Cardiac muscle cell (in vitro differentiated cells and primary cell): ENCODE measurements at regions not wholly inside any gene's neighbourhood (a gene's known extent, or its start where the extent isn't known, plus 50 kb on each side); places are given as distances from the start of the nearest gene placed in this dataset.

ENCODE experiments used
- DNase-seq, 2 donors: peaks; one replicate each; pipeline versions ENCODE4 v3.0.0 to v3.0.0-alpha.2; 2010 to 2017; ENCODE audit warnings: low read depth in 1 of 2, low spot score in 1 of 2
- H3K27ac ChIP-seq: fragments of 200-600 bp; sonication (generic); 2 replicates; pipeline ENCODE4 v1.5.1; 2016
- H3K27me3 ChIP-seq: fragments of 200-600 bp; sonication (generic); 2 replicates; pipeline ENCODE4 v1.6.0; 2016; ENCODE audit warnings: control low read depth
- H3K36me3 ChIP-seq: fragments of 200-600 bp; sonication (generic); 2 replicates; pipeline ENCODE4 v1.5.1; 2016; ENCODE audit warnings: control low read depth
- H3K4me1 ChIP-seq: fragments of 200-600 bp; sonication (generic); 2 replicates; pipeline ENCODE4 v1.8.1; 2017; ENCODE audit warnings: low read depth, mild to moderate bottlenecking, mixed run types
- H3K4me3 ChIP-seq: fragments of 200-600 bp; sonication (generic); 2 replicates; pipeline ENCODE4 v1.5.1; 2016; ENCODE audit warnings: mild to moderate bottlenecking
- H3K9me3 ChIP-seq: fragments of 200-600 bp; sonication (generic); 2 replicates; pipeline ENCODE4 v1.5.1; 2017; ENCODE audit warnings: low read depth, mild to moderate bottlenecking, control low read depth
- CTCF ChIP-seq: IDR thresholded peaks from 2 replicates; pipeline ENCODE4 v1.5.1; 2012; ENCODE audit warnings: low read depth, mild to moderate bottlenecking, low read length

- no peaks in the 10 kb centered on the region for H3K36me3 ChIP-seq
- peaks cover 8% of the 10 kb centered on the region for H3K27me3 ChIP-seq
- no peaks in the 10 kb centered on the region for H3K4me1 ChIP-seq
- peak in 1 of 2 donors; percentile 26 for DNase-seq
- H3K27ac ChIP-seq: no peak overlapping the region
- TF ChIP-seq CTCF: no peak
- no peaks in the 10 kb centered on the region for H3K9me3 ChIP-seq
- H3K4me3 ChIP-seq: no peak overlapping the region
Observed at GRCh38 chr3:71903112-71903495, 118.2 kb upstream of the PROK2 start.

GRCh38 chr3:71902258-71903111, 117.5 kb upstream of the PROK2 start:
- H3K4me3 ChIP-seq: no peak overlapping the region
- no peaks in the 10 kb centered on the region for H3K9me3 ChIP-seq
- H3K4me1 ChIP-seq: no peaks in the 10 kb centered on the region
- TF ChIP-seq CTCF: no peak
- peaks cover 4% of the 10 kb centered on the region for H3K27me3 ChIP-seq
- no peak overlapping the region for H3K27ac ChIP-seq
- DNase-seq: no peak
- no peaks in the 10 kb centered on the region for H3K36me3 ChIP-seq

GRCh38 chr3:71901645-71902044, 116.7 kb upstream of the PROK2 start:
- TF ChIP-seq CTCF: no peak
- H3K9me3 ChIP-seq: no peaks in the 10 kb centered on the region
- H3K27ac ChIP-seq: no peak overlapping the region
- peaks cover 11% of the 10 kb centered on the region for H3K27me3 ChIP-seq
- H3K4me3 ChIP-seq: no peak overlapping the region
- no peak for DNase-seq
- no peaks in the 10 kb centered on the region for H3K36me3 ChIP-seq
- H3K4me1 ChIP-seq: no peaks in the 10 kb centered on the region

- no peak for TF ChIP-seq CTCF
- DNase-seq: no peak
- H3K4me1 ChIP-seq: no peaks in the 10 kb centered on the region
- H3K9me3 ChIP-seq: no peaks in the 10 kb centered on the region
- H3K4me3 ChIP-seq: no peak overlapping the region
- peaks cover 13% of the 10 kb centered on the region for H3K27me3 ChIP-seq
- H3K36me3 ChIP-seq: no peaks in the 10 kb centered on the region
- H3K27ac ChIP-seq: no peak overlapping the region
Observed at GRCh38 chr3:71900057-71900456, 115.1 kb upstream of the PROK2 start.

- no peak overlapping the region for H3K27ac ChIP-seq
- H3K27me3 ChIP-seq: peaks cover 13% of the 10 kb centered on the region
- no peaks in the 10 kb centered on the region for H3K36me3 ChIP-seq
- no peak for TF ChIP-seq CTCF
- H3K4me1 ChIP-seq: no peaks in the 10 kb centered on the region
- H3K9me3 ChIP-seq: no peaks in the 10 kb centered on the region
- H3K4me3 ChIP-seq: no peak overlapping the region
- DNase-seq: peak in 1 of 2 donors; percentile 60
Observed at GRCh38 chr3:71896751-71897150, 111.8 kb upstream of the PROK2 start.
